GM21381 (cell line): ENCODE measurements at regions not wholly inside any gene's neighbourhood (a gene's known extent, or its start where the extent isn't known, plus 50 kb on each side); places are given as distances from the start of the nearest gene placed in this dataset.

ENCODE experiments used
- ATAC-seq: cut with Tn5 transposase; IDR thresholded peaks from one replicate; pipeline ENCODE4 v1.9.1; 2021; ENCODE audit warnings: mild to moderate bottlenecking, moderate library complexity; ENCODE audit not compliant: unreplicated experiment

- no peak for ATAC-seq
Measured at GRCh38 chr7:17155529-17155928, 142.9 kb upstream of the AHR start.

- no peak for ATAC-seq
Measured at GRCh38 chr7:17158261-17158660, 140.2 kb upstream of the AHR start.

- ATAC-seq: peak; percentile 87
Measured at GRCh38 chr7:17159500-17160037, 138.9 kb upstream of the AHR start.

- peak; percentile 96 for ATAC-seq
Measured at GRCh38 chr7:17166824-17167379, 131.6 kb upstream of the AHR start.

GRCh38 chr7:17168416-17168815, 130.0 kb upstream of the AHR start:
- no peak for ATAC-seq

GRCh38 chr7:17171427-17171826, 127.0 kb upstream of the AHR start:
- no peak for ATAC-seq

- ATAC-seq: no peak
Measured at GRCh38 chr7:17176371-17177032, 122.0 kb upstream of the AHR start.

- ATAC-seq: no peak
Measured at GRCh38 chr7:17178545-17178944, 119.9 kb upstream of the AHR start.

GRCh38 chr7:17181482-17181881, 117.0 kb upstream of the AHR start:
- ATAC-seq: no peak

GRCh38 chr7:17183630-17184328, 114.7 kb upstream of the AHR start:
- no peak for ATAC-seq

- peak; percentile 22 for ATAC-seq
Measured at GRCh38 chr7:17184805-17185689, 113.4 kb upstream of the AHR start.

- peak; percentile 99 for ATAC-seq
Measured at GRCh38 chr7:17185690-17186070, 112.8 kb upstream of the AHR start.

- ATAC-seq: no peak
Measured at GRCh38 chr7:17186745-17187530, 111.5 kb upstream of the AHR start.

- ATAC-seq: no peak
Measured at GRCh38 chr7:17194656-17195055, 103.8 kb upstream of the AHR start.

- peak; percentile 86 for ATAC-seq
Measured at GRCh38 chr7:17195576-17195975, 102.9 kb upstream of the AHR start.

GRCh38 chr7:17205910-17206309, 92.5 kb upstream of the AHR start:
- no peak for ATAC-seq

- ATAC-seq: no peak
Measured at GRCh38 chr7:17206349-17206905, 92.0 kb upstream of the AHR start.

- ATAC-seq: no peak
Measured at GRCh38 chr7:17207220-17207619, 91.2 kb upstream of the AHR start.

- no peak for ATAC-seq
Measured at GRCh38 chr7:17209101-17209500, 89.4 kb upstream of the AHR start.

- no peak for ATAC-seq
Measured at GRCh38 chr7:17211307-17211836, 87.1 kb upstream of the AHR start.
